Stimulated activated effector memory CD8-positive, alpha-beta T cell treated with anti-CD3 and anti-CD28 coated beads, Interleukin-12 subunit alpha, Interleukin-12 subunit beta, amount 100 ng/mL, for 72 hours (primary cell): ENCODE measurements at regions not wholly inside any gene's neighbourhood (a gene's known extent, or its start where the extent isn't known, plus 50 kb on each side); places are given as distances from the start of the nearest gene placed in this dataset.

Experiments used
- ATAC-seq: fragments of 150-1000 bp; cut with Tn5 transposase; 2 replicates; pipeline ENCODE4 v1.10.0; 2021
- DNase-seq, 2 donors: peaks; one replicate each; pipeline ENCODE4 v3.0.0; 2021 to 2022; ENCODE audit warnings: low spot score in 2 of 2
- H3K27ac Mint-ChIP-seq: one replicate; pipeline ENCODE4 v1.8.0; 2022; ENCODE audit warnings: mild to moderate bottlenecking, mixed read lengths
- H3K36me3 Mint-ChIP-seq: one replicate; pipeline ENCODE4 v1.8.0; 2022; ENCODE audit warnings: mild to moderate bottlenecking, mixed read lengths
- H3K4me1 Mint-ChIP-seq: one replicate; pipeline ENCODE4 v1.8.0; 2022; ENCODE audit warnings: mixed read lengths
- H3K4me3 Mint-ChIP-seq: one replicate; pipeline ENCODE4 v1.8.0; 2022; ENCODE audit warnings: mild to moderate bottlenecking, mixed read lengths
- H3K9me3 Mint-ChIP-seq: one replicate; pipeline ENCODE4 v1.8.0; 2022; ENCODE audit warnings: mixed read lengths

- Mint-ChIP-seq H3K27ac (no peak overlapping the region), H3K9me3 (no peaks in the 10 kb centered on the region), H3K4me3 (no peak overlapping the region), H3K4me1 (no peaks in the 10 kb centered on the region), H3K36me3 (no peaks in the 10 kb centered on the region)
- ATAC-seq (no peak), DNase-seq (no peak)
Observed at GRCh38 chr1:38273196-38273804, 226.7 kb upstream of the POU3F1 start.

- H3K36me3 Mint-ChIP-seq = no peaks in the 10 kb centered on the region
- no peak for ATAC-seq
- H3K27ac Mint-ChIP-seq = no peak overlapping the region
- H3K4me3 Mint-ChIP-seq = no peak overlapping the region
- no peaks in the 10 kb centered on the region for H3K4me1 Mint-ChIP-seq
- H3K9me3 Mint-ChIP-seq = no peaks in the 10 kb centered on the region
- no peak for DNase-seq
Observed at GRCh38 chr1:38272515-38272914, 225.9 kb upstream of the POU3F1 start.

GRCh38 chr1:38270849-38271633 is 224.4 kb upstream of the POU3F1 start:
- H3K9me3 Mint-ChIP-seq = no peaks in the 10 kb centered on the region
- H3K36me3 Mint-ChIP-seq = no peaks in the 10 kb centered on the region
- no peak for ATAC-seq

GRCh38 chr1:38269923-38270848 is 223.6 kb upstream of the POU3F1 start:
- DNase-seq = no peak
- ATAC-seq = no peak
- no peaks in the 10 kb centered on the region for H3K36me3 Mint-ChIP-seq
- no peaks in the 10 kb centered on the region for H3K9me3 Mint-ChIP-seq
- H3K4me1 Mint-ChIP-seq = no peaks in the 10 kb centered on the region
- no peak overlapping the region for H3K27ac Mint-ChIP-seq
- H3K4me3 Mint-ChIP-seq = no peak overlapping the region

More at GRCh38 chr1:38270849-38271633, 224.4 kb upstream of the POU3F1 start:
- Mint-ChIP-seq H3K4me1 (no peaks in the 10 kb centered on the region), H3K4me3 (no peak overlapping the region), H3K27ac (no peak overlapping the region)
- no peak for DNase-seq

- Mint-ChIP-seq H3K4me1 (no peaks in the 10 kb centered on the region), H3K36me3 (no peaks in the 10 kb centered on the region), H3K27ac (no peak overlapping the region), H3K4me3 (no peak overlapping the region), H3K9me3 (no peaks in the 10 kb centered on the region)
- ATAC-seq = no peak
- DNase-seq = no peak
Observed at GRCh38 chr1:38268226-38268625, 221.6 kb upstream of the POU3F1 start.

- H3K27ac Mint-ChIP-seq = no peak overlapping the region
- no peaks in the 10 kb centered on the region for H3K9me3 Mint-ChIP-seq
- no peaks in the 10 kb centered on the region for H3K36me3 Mint-ChIP-seq
- H3K4me1 Mint-ChIP-seq = no peaks in the 10 kb centered on the region
- H3K4me3 Mint-ChIP-seq = no peak overlapping the region
- no peak for ATAC-seq
- no peak for DNase-seq
Observed at GRCh38 chr1:38267037-38268036, 220.7 kb upstream of the POU3F1 start.

GRCh38 chr1:38266197-38266520 is 219.6 kb upstream of the POU3F1 start:
- no peak for ATAC-seq
- H3K4me3 Mint-ChIP-seq = no peak overlapping the region
- no peaks in the 10 kb centered on the region for H3K9me3 Mint-ChIP-seq

GRCh38 chr1:38265293-38266196 is 219.0 kb upstream of the POU3F1 start:
- H3K4me3 Mint-ChIP-seq = no peak overlapping the region
- ATAC-seq (no peak), DNase-seq (no peak)
- no peaks in the 10 kb centered on the region for H3K4me1 Mint-ChIP-seq
- H3K27ac Mint-ChIP-seq = no peak overlapping the region
- H3K9me3 Mint-ChIP-seq = no peaks in the 10 kb centered on the region
- H3K36me3 Mint-ChIP-seq = no peaks in the 10 kb centered on the region

More at GRCh38 chr1:38266197-38266520, 219.6 kb upstream of the POU3F1 start:
- no peaks in the 10 kb centered on the region for H3K36me3 Mint-ChIP-seq
- no peaks in the 10 kb centered on the region for H3K4me1 Mint-ChIP-seq
- H3K27ac Mint-ChIP-seq = no peak overlapping the region
- DNase-seq = no peak

GRCh38 chr1:38263438-38263837 is 216.8 kb upstream of the POU3F1 start:
- Mint-ChIP-seq H3K4me3 (no peak overlapping the region), H3K27ac (no peak overlapping the region), H3K9me3 (no peaks in the 10 kb centered on the region), H3K4me1 (no peaks in the 10 kb centered on the region), H3K36me3 (no peaks in the 10 kb centered on the region)
- DNase-seq (no peak), ATAC-seq (no peak)

- no peak overlapping the region for H3K27ac Mint-ChIP-seq
- no peaks in the 10 kb centered on the region for H3K36me3 Mint-ChIP-seq
- no peak for ATAC-seq
- no peak overlapping the region for H3K4me3 Mint-ChIP-seq
- no peaks in the 10 kb centered on the region for H3K4me1 Mint-ChIP-seq
- DNase-seq = no peak
- H3K9me3 Mint-ChIP-seq = no peaks in the 10 kb centered on the region
Observed at GRCh38 chr1:38261574-38261973, 215.0 kb upstream of the POU3F1 start.

- DNase-seq (no peak), ATAC-seq (no peak)
- H3K27ac Mint-ChIP-seq = no peak overlapping the region
- no peaks in the 10 kb centered on the region for H3K36me3 Mint-ChIP-seq
- no peak overlapping the region for H3K4me3 Mint-ChIP-seq
- H3K9me3 Mint-ChIP-seq = no peaks in the 10 kb centered on the region
- H3K4me1 Mint-ChIP-seq = no peaks in the 10 kb centered on the region
Observed at GRCh38 chr1:38258085-38258627, 211.6 kb upstream of the POU3F1 start.

- Mint-ChIP-seq H3K4me3 (no peak overlapping the region), H3K4me1 (no peaks in the 10 kb centered on the region), H3K36me3 (no peaks in the 10 kb centered on the region), H3K9me3 (no peaks in the 10 kb centered on the region), H3K27ac (no peak overlapping the region)
- no peak for DNase-seq
- ATAC-seq = no peak
Observed at GRCh38 chr1:38257374-38257773, 210.8 kb upstream of the POU3F1 start.

GRCh38 chr1:38256072-38256471 is 209.5 kb upstream of the POU3F1 start:
- no peak overlapping the region for H3K27ac Mint-ChIP-seq
- H3K9me3 Mint-ChIP-seq = no peaks in the 10 kb centered on the region
- H3K36me3 Mint-ChIP-seq = no peaks in the 10 kb centered on the region
- no peak overlapping the region for H3K4me3 Mint-ChIP-seq
- no peak for DNase-seq
- no peaks in the 10 kb centered on the region for H3K4me1 Mint-ChIP-seq
- no peak for ATAC-seq

- H3K36me3 Mint-ChIP-seq = no peaks in the 10 kb centered on the region
- DNase-seq (no peak), ATAC-seq (no peak)
- H3K4me3 Mint-ChIP-seq = no peak overlapping the region
- no peaks in the 10 kb centered on the region for H3K4me1 Mint-ChIP-seq
- no peaks in the 10 kb centered on the region for H3K9me3 Mint-ChIP-seq
- no peak overlapping the region for H3K27ac Mint-ChIP-seq
Observed at GRCh38 chr1:38253314-38253713, 206.7 kb upstream of the POU3F1 start.
